Panc1 (cell line): ENCODE measurements at regions not wholly inside any gene's neighbourhood (a gene's known extent, or its start where the extent isn't known, plus 50 kb on each side); places are given as distances from the start of the nearest gene placed in this dataset.

Source experiments
- ATAC-seq: fragments of 200-7000 bp; cut with Tn5 transposase; 2 replicates; pipeline ENCODE4 v1.9.1; 2020; ENCODE audit warnings: mild to moderate bottlenecking, moderate library complexity
- BruUV-seq: library from RNA; stranded (reverse); fragments of 400-500 nt; replicated peaks from 2 replicates; lab custom pipeline; 2021; lab: Mats Ljungman, UMichigan
- CTCF ChIA-PET: fragments of 300-600 bp; sonication (Branson Sonifier 250); formaldehyde crosslinking; loops from one replicate; lab custom pipeline; 2022; ENCODE audit warnings: antibody characterized with exemption; lab: Charles Lee
- POLR2A ChIA-PET: fragments of 300-600 bp; sonication (Branson Sonifier 250); formaldehyde crosslinking; loops from one replicate; lab custom pipeline; 2022; ENCODE audit warnings: antibody characterized with exemption; lab: Charles Lee
- DNase-seq: peaks from one replicate; pipeline ENCODE4 v3.0.0-alpha.2; 2010; ENCODE audit warnings: low read depth, low spot score
- H3K27ac ChIP-seq: 2 replicates; pipeline ENCODE4 v1.5.1; 2011; ENCODE audit warnings: mild to moderate bottlenecking, low read length, inconsistent platforms
- H3K27me3 ChIP-seq: fragments of 200-500 bp; sonication (Bioruptor generic); 2 replicates; pipeline ENCODE4 v1.6.0; 2014; ENCODE audit warnings: low read length, inconsistent platforms; ENCODE audit not compliant: control insufficient read depth, insufficient read depth
- H3K36me3 ChIP-seq: fragments of 200-500 bp; sonication (Bioruptor generic); 2 replicates; pipeline ENCODE4 v1.5.1; 2014; ENCODE audit warnings: inconsistent platforms, mild to moderate bottlenecking, low read length, moderate library complexity; ENCODE audit not compliant: control insufficient read depth, insufficient read depth
- H3K4me1 ChIP-seq: 2 replicates; pipeline ENCODE4 v1.5.1; 2011; ENCODE audit warnings: inconsistent platforms, mild to moderate bottlenecking, low read length, moderate library complexity; ENCODE audit not compliant: control insufficient read depth, insufficient read depth
- H3K4me3 ChIP-seq, 2 experiments: 2 replicates each; pipeline ENCODE4 v1.5.1; 2011 to 2012; ENCODE audit warnings: low read depth in 2 of 2, low read length in 2 of 2, mild to moderate bottlenecking in 2 of 2, inconsistent platforms in 1 of 2, moderate library complexity in 1 of 2
- H3K9me3 ChIP-seq: fragments of 200-500 bp; sonication (Bioruptor generic); 2 replicates; pipeline ENCODE4 v1.5.1; 2014; ENCODE audit warnings: low read depth, mild to moderate bottlenecking, inconsistent platforms, low read length, moderate library complexity; ENCODE audit not compliant: control insufficient read depth, insufficient read depth
- POLR2AphosphoS5 ChIP-seq: IDR thresholded peaks from 2 replicates; pipeline ENCODE4 v1.6.1; 2012; ENCODE audit warnings: mild to moderate bottlenecking, low read depth, low read length, moderate library complexity
- REST ChIP-seq, 2 experiments: IDR thresholded peaks; 2 replicates each; pipeline ENCODE4 v1.6.1; 2011 to 2012; ENCODE audit warnings: low read depth in 2 of 2, control low read depth in 1 of 2, low read length in 1 of 2, mild to moderate bottlenecking in 1 of 2, moderate library complexity in 1 of 2; ENCODE audit not compliant: insufficient read depth in 1 of 2
- SIN3A ChIP-seq: IDR thresholded peaks from 2 replicates; pipeline ENCODE4 v1.6.1; 2012; ENCODE audit warnings: low read depth, mild to moderate bottlenecking, low read length, moderate library complexity, borderline replicate concordance; ENCODE audit not compliant: insufficient read depth
- TCF7L2 ChIP-seq: IDR thresholded peaks from 2 replicates; pipeline ENCODE4 v1.6.1; 2011; ENCODE audit warnings: mild to moderate bottlenecking, low read depth, low read length, inconsistent platforms
- in situ Hi-C: cut with HindIII; loops from 2 replicates; pipeline ENCODE4 v1.10.0; 2016; ENCODE audit warnings: low sequenced_read_pairs, low pct_unique_long_range_greater_than_20kb
- intact Hi-C: fragments of 100-400 bp; cut with micrococcal nuclease; formaldehyde crosslinking; loops from one replicate; pipeline ENCODE4 v1.10.0; 2022; ENCODE audit not compliant: unreplicated experiment
- TF ChIP-seq, protein P1 (sequence below): fragments of 450-650 bp; IDR thresholded peaks from 2 replicates; pipeline ENCODE4 v1.5.1; 2017; ENCODE audit warnings: mild to moderate bottlenecking

GRCh38 chr3:137078040-137078439 is 120.3 kb downstream of the IL20RB start:
- no peak overlapping the region for H3K27ac ChIP-seq
- H3K4me3 ChIP-seq, result no peak overlapping the region
- H3K9me3 ChIP-seq, result no peaks in the 10 kb centered on the region
- in situ Hi-C loops (no loop called here), intact Hi-C loops (no loop called here)
- TF ChIP-seq REST (IDR thresholded peaks at IDR 0.05; ENCODE audit: insufficient read depth in 1 of 2, low read depth in 2 of 2, low read length in 1 of 2), result no peak
- TF ChIP-seq, protein P1, sequence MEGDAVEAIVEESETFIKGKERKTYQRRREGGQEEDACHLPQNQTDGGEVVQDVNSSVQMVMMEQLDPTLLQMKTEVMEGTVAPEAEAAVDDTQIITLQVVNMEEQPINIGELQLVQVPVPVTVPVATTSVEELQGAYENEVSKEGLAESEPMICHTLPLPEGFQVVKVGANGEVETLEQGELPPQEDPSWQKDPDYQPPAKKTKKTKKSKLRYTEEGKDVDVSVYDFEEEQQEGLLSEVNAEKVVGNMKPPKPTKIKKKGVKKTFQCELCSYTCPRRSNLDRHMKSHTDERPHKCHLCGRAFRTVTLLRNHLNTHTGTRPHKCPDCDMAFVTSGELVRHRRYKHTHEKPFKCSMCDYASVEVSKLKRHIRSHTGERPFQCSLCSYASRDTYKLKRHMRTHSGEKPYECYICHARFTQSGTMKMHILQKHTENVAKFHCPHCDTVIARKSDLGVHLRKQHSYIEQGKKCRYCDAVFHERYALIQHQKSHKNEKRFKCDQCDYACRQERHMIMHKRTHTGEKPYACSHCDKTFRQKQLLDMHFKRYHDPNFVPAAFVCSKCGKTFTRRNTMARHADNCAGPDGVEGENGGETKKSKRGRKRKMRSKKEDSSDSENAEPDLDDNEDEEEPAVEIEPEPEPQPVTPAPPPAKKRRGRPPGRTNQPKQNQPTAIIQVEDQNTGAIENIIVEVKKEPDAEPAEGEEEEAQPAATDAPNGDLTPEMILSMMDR, result no peak
- no peak for TF ChIP-seq TCF7L2
- no peak for TF ChIP-seq POLR2AphosphoS5
- no peak for TF ChIP-seq SIN3A
- DNase-seq (no peak), ATAC-seq (no peak)
- CTCF ChIA-PET, result interaction anchor here (0.6 kb wide), 1 partner anchor 999 kb away, joined by 5 read pairs; no protein-coding TSS in a partner anchor
- BruUV-seq, result no TSS peak
- H3K27me3 ChIP-seq, result peaks cover 17% of the 10 kb centered on the region
- no peaks in the 10 kb centered on the region for H3K4me1 ChIP-seq
- H3K36me3 ChIP-seq, result no peaks in the 10 kb centered on the region
- POLR2A ChIA-PET, result no interaction called here

- ChIA-PET CTCF (no interaction called here), POLR2A (no interaction called here)
- BruUV-seq, result no TSS peak
- no peak overlapping the region for H3K4me3 ChIP-seq
- no peaks in the 10 kb centered on the region for H3K4me1 ChIP-seq
- in situ Hi-C loops, result no loop called here
- H3K27me3 ChIP-seq, result peaks cover 30% of the 10 kb centered on the region
- no peaks in the 10 kb centered on the region for H3K36me3 ChIP-seq
- no peaks in the 10 kb centered on the region for H3K9me3 ChIP-seq
- ATAC-seq (no peak), DNase-seq (no peak)
- no peak overlapping the region for H3K27ac ChIP-seq
- intact Hi-C loops, result no loop called here
- TF ChIP-seq, protein P1, result no peak
- no peak for TF ChIP-seq TCF7L2
- TF ChIP-seq REST (IDR thresholded peaks at IDR 0.05; ENCODE audit: insufficient read depth in 1 of 2, low read depth in 2 of 2, low read length in 1 of 2), result no peak
- TF ChIP-seq POLR2AphosphoS5, result no peak
- no peak for TF ChIP-seq SIN3A
These were observed 121.8 kb downstream of the IL20RB start for GRCh38 chr3:137079571-137079970.
